Panc1 (cell line): ENCODE measurements at regions not wholly inside any gene's neighbourhood (a gene's known extent, or its start where the extent isn't known, plus 50 kb on each side); places are given as distances from the start of the nearest gene placed in this dataset.
A peak's percentile ranks its signal among the peaks of the same experiment; 100 is the strongest.

Experiments
- ATAC-seq: fragments of 200-7000 bp; cut with Tn5 transposase; 2 replicates; pipeline ENCODE4 v1.9.1; 2020; ENCODE audit warnings: mild to moderate bottlenecking, moderate library complexity
- BruUV-seq: library from RNA; stranded (reverse); fragments of 400-500 nt; replicated peaks from 2 replicates; lab custom pipeline; 2021; lab: Mats Ljungman, UMichigan
- CTCF ChIA-PET: fragments of 300-600 bp; sonication (Branson Sonifier 250); formaldehyde crosslinking; loops from one replicate; lab custom pipeline; 2022; ENCODE audit warnings: antibody characterized with exemption; lab: Charles Lee
- POLR2A ChIA-PET: fragments of 300-600 bp; sonication (Branson Sonifier 250); formaldehyde crosslinking; loops from one replicate; lab custom pipeline; 2022; ENCODE audit warnings: antibody characterized with exemption; lab: Charles Lee
- DNase-seq: peaks from one replicate; pipeline ENCODE4 v3.0.0-alpha.2; 2010; ENCODE audit warnings: low read depth, low spot score
- H3K27ac ChIP-seq: 2 replicates; pipeline ENCODE4 v1.5.1; 2011; ENCODE audit warnings: mild to moderate bottlenecking, low read length, inconsistent platforms
- H3K27me3 ChIP-seq: fragments of 200-500 bp; sonication (Bioruptor generic); 2 replicates; pipeline ENCODE4 v1.6.0; 2014; ENCODE audit warnings: low read length, inconsistent platforms; ENCODE audit not compliant: control insufficient read depth, insufficient read depth
- H3K36me3 ChIP-seq: fragments of 200-500 bp; sonication (Bioruptor generic); 2 replicates; pipeline ENCODE4 v1.5.1; 2014; ENCODE audit warnings: inconsistent platforms, mild to moderate bottlenecking, low read length, moderate library complexity; ENCODE audit not compliant: control insufficient read depth, insufficient read depth
- H3K4me1 ChIP-seq: 2 replicates; pipeline ENCODE4 v1.5.1; 2011; ENCODE audit warnings: inconsistent platforms, mild to moderate bottlenecking, low read length, moderate library complexity; ENCODE audit not compliant: control insufficient read depth, insufficient read depth
- H3K4me3 ChIP-seq, 2 experiments: 2 replicates each; pipeline ENCODE4 v1.5.1; 2011 to 2012; ENCODE audit warnings: low read depth in 2 of 2, low read length in 2 of 2, mild to moderate bottlenecking in 2 of 2, inconsistent platforms in 1 of 2, moderate library complexity in 1 of 2
- H3K9me3 ChIP-seq: fragments of 200-500 bp; sonication (Bioruptor generic); 2 replicates; pipeline ENCODE4 v1.5.1; 2014; ENCODE audit warnings: low read depth, mild to moderate bottlenecking, inconsistent platforms, low read length, moderate library complexity; ENCODE audit not compliant: control insufficient read depth, insufficient read depth
- CTCF ChIP-seq: fragments of 450-650 bp; IDR thresholded peaks from 2 replicates; pipeline ENCODE4 v1.5.1; 2017; ENCODE audit warnings: mild to moderate bottlenecking
- POLR2AphosphoS5 ChIP-seq: IDR thresholded peaks from 2 replicates; pipeline ENCODE4 v1.6.1; 2012; ENCODE audit warnings: mild to moderate bottlenecking, low read depth, low read length, moderate library complexity
- REST ChIP-seq, 2 experiments: IDR thresholded peaks; 2 replicates each; pipeline ENCODE4 v1.6.1; 2011 to 2012; ENCODE audit warnings: low read depth in 2 of 2, control low read depth in 1 of 2, low read length in 1 of 2, mild to moderate bottlenecking in 1 of 2, moderate library complexity in 1 of 2; ENCODE audit not compliant: insufficient read depth in 1 of 2
- SIN3A ChIP-seq: IDR thresholded peaks from 2 replicates; pipeline ENCODE4 v1.6.1; 2012; ENCODE audit warnings: low read depth, mild to moderate bottlenecking, low read length, moderate library complexity, borderline replicate concordance; ENCODE audit not compliant: insufficient read depth
- TCF7L2 ChIP-seq: IDR thresholded peaks from 2 replicates; pipeline ENCODE4 v1.6.1; 2011; ENCODE audit warnings: mild to moderate bottlenecking, low read depth, low read length, inconsistent platforms
- in situ Hi-C: cut with HindIII; loops from 2 replicates; pipeline ENCODE4 v1.10.0; 2016; ENCODE audit warnings: low sequenced_read_pairs, low pct_unique_long_range_greater_than_20kb
- intact Hi-C: fragments of 100-400 bp; cut with micrococcal nuclease; formaldehyde crosslinking; loops from one replicate; pipeline ENCODE4 v1.10.0; 2022; ENCODE audit not compliant: unreplicated experiment

GRCh38 chr13:97107815-97108529 is 113.7 kb upstream of the OXGR1 start:
- Histone ChIP-seq H3K36me3 (no peaks in the 10 kb centered on the region), H3K27me3 (no peaks in the 10 kb centered on the region), H3K4me1 (peaks cover 41% of the 10 kb centered on the region), H3K4me3 (no peak overlapping the region), H3K27ac (peak overlapping the region; percentile 86), H3K9me3 (no peaks in the 10 kb centered on the region)
- intact Hi-C loops (no loop called here), in situ Hi-C loops (no loop called here)
- BruUV-seq, result no TSS peak
- TF ChIP-seq POLR2AphosphoS5, result no peak
- DNase-seq (no peak), ATAC-seq (no peak)
- ChIA-PET POLR2A (interaction anchor here (0.6 to 1.1 kb wide), 2 partner anchors 80 to 98 kb away, joined by 3 to 4 read pairs; no protein-coding TSS in a partner anchor), CTCF (no interaction called here)

GRCh38 chr13:97108530-97108900 is 113.6 kb upstream of the MBNL2 start:
- peaks cover 46% of the 10 kb centered on the region for H3K4me1 ChIP-seq
- intact Hi-C loops, result no loop called here
- ChIA-PET POLR2A (no interaction called here), CTCF (interaction anchor here (2.0 kb wide), 1 partner anchor 33 kb away, joined by 7 read pairs; no protein-coding TSS in a partner anchor)
- ATAC-seq (no peak), DNase-seq (no peak)
- H3K27ac ChIP-seq, result peak overlapping the region; percentile 86
- no TSS peak for BruUV-seq
- H3K36me3 ChIP-seq, result no peaks in the 10 kb centered on the region
- H3K27me3 ChIP-seq, result no peaks in the 10 kb centered on the region
- no peaks in the 10 kb centered on the region for H3K9me3 ChIP-seq
- H3K4me3 ChIP-seq, result no peak overlapping the region
- in situ Hi-C loops, result no loop called here
- TF ChIP-seq SIN3A (no peak), TCF7L2 (no peak), CTCF (no peak), REST (IDR thresholded peaks at IDR 0.05; ENCODE audit: insufficient read depth in 1 of 2, low read depth in 2 of 2, low read length in 1 of 2) (no peak), POLR2AphosphoS5 (no peak)

GRCh38 chr13:97109256-97109655 is 112.9 kb upstream of the MBNL2 start:
- Histone ChIP-seq H3K4me3 (no peak overlapping the region), H3K9me3 (no peaks in the 10 kb centered on the region), H3K27me3 (no peaks in the 10 kb centered on the region), H3K4me1 (peaks cover 54% of the 10 kb centered on the region), H3K27ac (peak overlapping the region; percentile 86), H3K36me3 (no peaks in the 10 kb centered on the region)
- intact Hi-C loops, result no loop called here
- in situ Hi-C loops, result no loop called here
- ATAC-seq, result no peak
- BruUV-seq, result no TSS peak
- TF ChIP-seq SIN3A, result no peak
- no peak for TF ChIP-seq CTCF
- TF ChIP-seq REST (IDR thresholded peaks at IDR 0.05; ENCODE audit: insufficient read depth in 1 of 2, low read depth in 2 of 2, low read length in 1 of 2), result no peak
- TF ChIP-seq POLR2AphosphoS5, result no peak
- no peak for TF ChIP-seq TCF7L2
- no peak for DNase-seq
- ChIA-PET CTCF (interaction anchor here (0.6 to 2.0 kb wide), 4 partner anchors 32 to 235 kb away, joined by 3 to 9 read pairs (median 6); no protein-coding TSS in a partner anchor), POLR2A (interaction anchor here (1.2 to 1.5 kb wide), 3 partner anchors 33 to 168 kb away, joined by 3 to 5 read pairs (median 4); no protein-coding TSS in a partner anchor)
